GM12801 (cell line): ENCODE measurements at regions not wholly inside any gene's neighbourhood (a gene's known extent, or its start where the extent isn't known, plus 50 kb on each side); places are given as distances from the start of the nearest gene placed in this dataset.

Source experiments
- CTCF ChIP-seq: IDR thresholded peaks from one replicate; pipeline ENCODE4 v1.5.1; 2011; ENCODE audit warnings: control low read depth; ENCODE audit not compliant: insufficient read length; ENCODE audit errors: extremely low read depth

GRCh38 chr6:67812693-67813092 is 822.4 kb upstream of the ADGRB3 start:
- TF ChIP-seq CTCF, result no peak

GRCh38 chr6:67812125-67812524 is 823.0 kb upstream of the ADGRB3 start:
- no peak for TF ChIP-seq CTCF

GRCh38 chr6:67811239-67812037 is 823.6 kb upstream of the ADGRB3 start:
- no peak for TF ChIP-seq CTCF

GRCh38 chr6:67802771-67803170 is 832.3 kb upstream of the ADGRB3 start:
- TF ChIP-seq CTCF, result no peak

- no peak for TF ChIP-seq CTCF
Measured at GRCh38 chr6:67792996-67793395, 842.1 kb upstream of the ADGRB3 start.

GRCh38 chr6:67790569-67790968 is 844.5 kb upstream of the ADGRB3 start:
- no peak for TF ChIP-seq CTCF

- TF ChIP-seq CTCF, result no peak
Measured at GRCh38 chr6:67779876-67780275, 855.2 kb upstream of the ADGRB3 start.
